WTC11 (cell line): ENCODE measurements at regions not wholly inside any gene's neighbourhood (a gene's known extent, or its start where the extent isn't known, plus 50 kb on each side); places are given as distances from the start of the nearest gene placed in this dataset.

Experiments
- ATAC-seq: fragments of 200-7000 bp; cut with Tn5 transposase; 2 replicates; pipeline ENCODE4 v1.10.0; 2021; ENCODE audit warnings: mild to moderate bottlenecking, moderate library complexity
- CTCF ChIA-PET: fragments of 300-600 bp; sonication (Branson Sonifier 250); formaldehyde crosslinking; loops from one replicate; lab custom pipeline; 2021; ENCODE audit warnings: antibody characterized with exemption; lab: Charles Lee
- POLR2A ChIA-PET: fragments of 350-600 bp; sonication (Branson Sonifier 250); formaldehyde crosslinking; loops from one replicate; lab custom pipeline; 2021; ENCODE audit warnings: antibody characterized with exemption; lab: Charles Lee
- DNase-seq: peaks from one replicate; pipeline ENCODE4 v3.0.0; 2021; ENCODE audit warnings: low spot score
- H3K27ac Mint-ChIP-seq: 2 replicates; pipeline ENCODE4 v1.8.0; 2021; ENCODE audit warnings: mixed read lengths
- H3K27me3 Mint-ChIP-seq: 2 replicates; pipeline ENCODE4 v1.8.0; 2021; ENCODE audit warnings: low read depth, mild to moderate bottlenecking, moderate library complexity, mixed read lengths
- H3K36me3 Mint-ChIP-seq: 2 replicates; pipeline ENCODE4 v1.8.0; 2021; ENCODE audit warnings: mixed read lengths
- H3K4me1 Mint-ChIP-seq: 2 replicates; pipeline ENCODE4 v1.8.0; 2022; ENCODE audit warnings: mixed read lengths
- H3K4me3 Mint-ChIP-seq: 2 replicates; pipeline ENCODE4 v1.8.0; 2021; ENCODE audit warnings: mild to moderate bottlenecking, moderate library complexity, mixed read lengths
- H3K9me3 Mint-ChIP-seq: 2 replicates; pipeline ENCODE4 v1.8.0; 2021; ENCODE audit warnings: mixed read lengths
- EMX1 ChIP-seq: fragments of 250-450 bp; sonication (Bioruptor Pico); IDR thresholded peaks from 2 replicates; pipeline ENCODE4 v1.8.0; 2021; ENCODE audit warnings: mild to moderate bottlenecking
- FOXJ3 ChIP-seq: sonication (generic); formaldehyde crosslinking; IDR thresholded peaks from 2 replicates; pipeline ENCODE4 v1.9.0; 2021; ENCODE audit warnings: missing genetic modification reagents, mild to moderate bottlenecking, borderline replicate concordance
- FOXP4 ChIP-seq: sonication (generic); formaldehyde crosslinking; IDR thresholded peaks from 2 replicates; pipeline ENCODE4 v1.8.0; 2022; ENCODE audit warnings: mild to moderate bottlenecking, missing genetic modification reagents
- GABPB1 ChIP-seq: sonication (generic); formaldehyde crosslinking; IDR thresholded peaks from 2 replicates; pipeline ENCODE4 v1.8.1; 2023; ENCODE audit warnings: mild to moderate bottlenecking, missing genetic modification reagents
- GTF2I ChIP-seq: fragments of 250-450 bp; sonication (Bioruptor Pico); conservative IDR thresholded peaks from 2 replicates; pipeline ENCODE4 v1.4.0; 2021; ENCODE audit warnings: mild to moderate bottlenecking
- IRF2 ChIP-seq: sonication (generic); formaldehyde crosslinking; IDR thresholded peaks from 2 replicates; pipeline ENCODE4 v1.8.0; 2022; ENCODE audit warnings: low read depth, missing genetic modification reagents, borderline replicate concordance
- JAZF1 ChIP-seq: fragments of 250-450 bp; sonication (Bioruptor Pico); IDR thresholded peaks from 2 replicates; pipeline ENCODE4 v1.9.0; 2021; ENCODE audit warnings: moderate library complexity, mild to moderate bottlenecking, inconsistent platforms
- JUN ChIP-seq: sonication (generic); formaldehyde crosslinking; IDR thresholded peaks from 2 replicates; pipeline ENCODE4 v1.8.0; 2023; ENCODE audit warnings: mild to moderate bottlenecking, missing genetic modification reagents
- KAT7 ChIP-seq: sonication (generic); formaldehyde crosslinking; IDR thresholded peaks from 2 replicates; pipeline ENCODE4 v1.8.1; 2023; ENCODE audit warnings: missing genetic modification reagents, mild to moderate bottlenecking, borderline replicate concordance
- MYBL2 ChIP-seq: sonication (generic); formaldehyde crosslinking; IDR thresholded peaks from 2 replicates; pipeline ENCODE4 v1.8.1; 2023; ENCODE audit warnings: mild to moderate bottlenecking, moderate library complexity, missing genetic modification reagents
- NFATC4 ChIP-seq: fragments of 250-450 bp; sonication (Bioruptor Pico); IDR thresholded peaks from 2 replicates; pipeline ENCODE4 v1.9.0; 2021; ENCODE audit warnings: mild to moderate bottlenecking
- NR2C2 ChIP-seq: sonication (generic); formaldehyde crosslinking; IDR thresholded peaks from 2 replicates; pipeline ENCODE4 v1.8.0; 2022; ENCODE audit warnings: mild to moderate bottlenecking, missing genetic modification reagents
- PRRX2 ChIP-seq: fragments of 250-450 bp; sonication (Bioruptor Pico); IDR thresholded peaks from 2 replicates; pipeline ENCODE4 v1.8.0; 2021; ENCODE audit warnings: mild to moderate bottlenecking
- RORB ChIP-seq: fragments of 250-450 bp; sonication (Bioruptor Pico); IDR thresholded peaks from 2 replicates; pipeline ENCODE4 v1.9.0; 2021; ENCODE audit warnings: mild to moderate bottlenecking
- TEAD4 ChIP-seq: sonication (generic); formaldehyde crosslinking; IDR thresholded peaks from 2 replicates; pipeline ENCODE4 v1.8.0; 2022; ENCODE audit warnings: mild to moderate bottlenecking, missing genetic modification reagents
- USF1 ChIP-seq: sonication (generic); formaldehyde crosslinking; IDR thresholded peaks from 2 replicates; pipeline ENCODE4 v1.8.0; 2022; ENCODE audit warnings: mild to moderate bottlenecking, missing genetic modification reagents
- ZNF232 ChIP-seq: sonication (generic); formaldehyde crosslinking; IDR thresholded peaks from 2 replicates; pipeline ENCODE4 v1.8.0; 2022; ENCODE audit warnings: mild to moderate bottlenecking, missing genetic modification reagents
- ZNF263 ChIP-seq: sonication (generic); formaldehyde crosslinking; IDR thresholded peaks from 2 replicates; pipeline ENCODE4 v1.8.1; 2022; ENCODE audit warnings: low read depth, mild to moderate bottlenecking, moderate library complexity, missing genetic modification reagents
- ZNF416 ChIP-seq: fragments of 250-450 bp; sonication (Bioruptor Pico); IDR thresholded peaks from 2 replicates; pipeline ENCODE4 v1.9.0; 2021; ENCODE audit warnings: mild to moderate bottlenecking, inconsistent platforms
- TF ChIP-seq, protein P1 (sequence below): fragments of 250-450 bp; sonication (Bioruptor Pico); IDR thresholded peaks from 2 replicates; pipeline ENCODE4 v1.9.0; 2021; ENCODE audit warnings: mild to moderate bottlenecking
- TF ChIP-seq, protein P2 (sequence below): sonication (generic); formaldehyde crosslinking; IDR thresholded peaks from 2 replicates; pipeline ENCODE4 v1.8.1; 2023; ENCODE audit warnings: mild to moderate bottlenecking, moderate library complexity, missing genetic modification reagents
- TF ChIP-seq, protein P3 (sequence below): sonication (generic); formaldehyde crosslinking; IDR thresholded peaks from 2 replicates; pipeline ENCODE4 v1.8.1; 2022; ENCODE audit warnings: mild to moderate bottlenecking, missing genetic modification reagents, moderate library complexity, borderline replicate concordance
- TF ChIP-seq, protein P4 (sequence below): fragments of 200-600 bp; IDR thresholded peaks from 2 replicates; pipeline ENCODE4 v1.8.0; 2022; ENCODE audit warnings: antibody characterized with exemption
- TF ChIP-seq, protein P5 (sequence below): sonication (generic); formaldehyde crosslinking; IDR thresholded peaks from 2 replicates; pipeline ENCODE4 v1.8.0; 2023; ENCODE audit warnings: mild to moderate bottlenecking, missing genetic modification reagents

GRCh38 chr7:36034020-36034419, 119.0 kb upstream of the EEPD1 start:
- TF ChIP-seq USF1 (CRISPR knock-in tag), result no peak
- no peak for TF ChIP-seq JAZF1 (CRISPR knock-in tag)
- no peak for TF ChIP-seq EMX1 (CRISPR knock-in tag)
- TF ChIP-seq, all 79 proteins: peak for 0
- ChIA-PET CTCF (interaction anchor here (1.8 kb wide), 1 partner anchor 12 kb away, joined by 4 read pairs; no protein-coding TSS in a partner anchor), POLR2A (no interaction called here)
- no peak overlapping the region for H3K4me3 Mint-ChIP-seq
- no peaks in the 10 kb centered on the region for H3K27me3 Mint-ChIP-seq
- H3K9me3 Mint-ChIP-seq, result no peaks in the 10 kb centered on the region
- ATAC-seq (no peak), DNase-seq (no peak)
- H3K36me3 Mint-ChIP-seq, result no peaks in the 10 kb centered on the region
- no peak overlapping the region for H3K27ac Mint-ChIP-seq
- H3K4me1 Mint-ChIP-seq, result peaks cover 8% of the 10 kb centered on the region

DNA sequence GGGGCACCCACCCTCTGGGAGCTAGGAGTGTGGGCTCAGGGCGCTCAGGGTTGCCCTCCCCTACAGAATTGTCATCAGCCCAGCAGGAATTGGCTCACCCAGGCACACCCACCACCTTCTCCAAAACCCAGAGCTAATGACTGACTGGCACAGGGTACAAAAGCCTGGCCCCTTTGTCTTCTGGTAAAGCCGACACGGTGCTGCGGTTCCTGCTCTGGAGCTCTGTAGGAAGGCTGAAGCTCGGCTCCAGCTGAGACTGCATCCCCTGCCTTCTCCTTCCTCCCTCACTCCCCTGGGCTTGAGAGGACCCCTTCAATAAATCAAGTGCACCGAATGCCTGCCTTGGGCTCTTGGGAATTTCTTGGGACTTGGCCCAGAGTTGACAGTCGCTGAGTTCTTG, 117.9 kb upstream of the EEPD1 start:
- Mint-ChIP-seq H3K27me3 (no peaks in the 10 kb centered on the region), H3K9me3 (peaks cover 3% of the 10 kb centered on the region; the same call in 1 of the 2 replicates), H3K36me3 (no peaks in the 10 kb centered on the region), H3K4me1 (peaks cover 9% of the 10 kb centered on the region), H3K27ac (no peak overlapping the region), H3K4me3 (no peak overlapping the region)
- DNase-seq (no peak), ATAC-seq (no peak)
- ChIA-PET CTCF (interaction anchor here (1.3 to 1.8 kb wide), 3 partner anchors 11 to 14 kb away, joined by 3 to 5 read pairs (median 4); no protein-coding TSS in a partner anchor), POLR2A (no interaction called here)
- TF ChIP-seq ZNF232 (CRISPR knock-in tag), result no peak
- TF ChIP-seq NR2C2, result no peak
- TF ChIP-seq IRF2 (CRISPR knock-in tag), result no peak
- TF ChIP-seq ZNF416 (CRISPR knock-in tag), result no peak
- TF ChIP-seq MYBL2 (CRISPR knock-in tag), result no peak
- TF ChIP-seq, protein P1, sequence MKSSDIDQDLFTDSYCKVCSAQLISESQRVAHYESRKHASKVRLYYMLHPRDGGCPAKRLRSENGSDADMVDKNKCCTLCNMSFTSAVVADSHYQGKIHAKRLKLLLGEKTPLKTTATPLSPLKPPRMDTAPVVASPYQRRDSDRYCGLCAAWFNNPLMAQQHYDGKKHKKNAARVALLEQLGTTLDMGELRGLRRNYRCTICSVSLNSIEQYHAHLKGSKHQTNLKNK (CRISPR knock-in tag), result no peak
- TF ChIP-seq, protein P2, sequence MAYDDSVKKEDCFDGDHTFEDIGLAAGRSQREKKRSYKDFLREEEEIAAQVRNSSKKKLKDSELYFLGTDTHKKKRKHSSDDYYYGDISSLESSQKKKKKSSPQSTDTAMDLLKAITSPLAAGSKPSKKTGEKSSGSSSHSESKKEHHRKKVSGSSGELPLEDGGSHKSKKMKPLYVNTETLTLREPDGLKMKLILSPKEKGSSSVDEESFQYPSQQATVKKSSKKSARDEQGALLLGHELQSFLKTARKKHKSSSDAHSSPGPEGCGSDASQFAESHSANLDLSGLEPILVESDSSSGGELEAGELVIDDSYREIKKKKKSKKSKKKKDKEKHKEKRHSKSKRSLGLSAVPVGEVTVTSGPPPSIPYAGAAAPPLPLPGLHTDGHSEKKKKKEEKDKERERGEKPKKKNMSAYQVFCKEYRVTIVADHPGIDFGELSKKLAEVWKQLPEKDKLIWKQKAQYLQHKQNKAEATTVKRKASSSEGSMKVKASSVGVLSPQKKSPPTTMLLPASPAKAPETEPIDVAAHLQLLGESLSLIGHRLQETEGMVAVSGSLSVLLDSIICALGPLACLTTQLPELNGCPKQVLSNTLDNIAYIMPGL, result no peak
- TF ChIP-seq, protein P3, sequence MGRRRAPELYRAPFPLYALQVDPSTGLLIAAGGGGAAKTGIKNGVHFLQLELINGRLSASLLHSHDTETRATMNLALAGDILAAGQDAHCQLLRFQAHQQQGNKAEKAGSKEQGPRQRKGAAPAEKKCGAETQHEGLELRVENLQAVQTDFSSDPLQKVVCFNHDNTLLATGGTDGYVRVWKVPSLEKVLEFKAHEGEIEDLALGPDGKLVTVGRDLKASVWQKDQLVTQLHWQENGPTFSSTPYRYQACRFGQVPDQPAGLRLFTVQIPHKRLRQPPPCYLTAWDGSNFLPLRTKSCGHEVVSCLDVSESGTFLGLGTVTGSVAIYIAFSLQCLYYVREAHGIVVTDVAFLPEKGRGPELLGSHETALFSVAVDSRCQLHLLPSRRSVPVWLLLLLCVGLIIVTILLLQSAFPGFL (CRISPR knock-in tag), result no peak
- TF ChIP-seq FOXJ3 (CRISPR knock-in tag), result no peak
- TF ChIP-seq JUN (CRISPR knock-in tag), result no peak
- TF ChIP-seq RORB, result no peak
- no peak for TF ChIP-seq KAT7 (CRISPR knock-in tag)

DNA sequence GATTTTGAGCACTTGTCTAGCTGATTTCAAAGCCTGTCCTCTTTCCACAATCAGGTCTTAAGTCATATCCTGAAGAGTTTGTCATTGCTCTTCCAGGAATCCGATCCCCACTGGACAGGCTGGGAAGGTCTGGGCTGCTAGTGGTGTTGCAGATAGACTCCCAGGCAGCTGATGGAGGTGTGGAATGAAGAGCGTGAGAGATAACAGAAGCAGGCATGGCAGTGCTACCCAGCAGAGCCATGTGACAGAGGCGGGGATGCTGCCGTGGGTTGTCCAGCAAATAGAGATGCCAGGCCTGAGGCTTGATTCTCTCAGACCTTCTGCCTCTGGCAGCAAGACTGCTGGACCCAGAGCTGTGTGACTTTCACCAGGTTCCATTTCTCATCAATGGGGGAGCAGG, 116.5 kb upstream of the EEPD1 start:
- Mint-ChIP-seq H3K36me3 (no peaks in the 10 kb centered on the region), H3K27ac (no peak overlapping the region), H3K27me3 (no peaks in the 10 kb centered on the region; the same call in 1 of the 2 replicates), H3K4me1 (peaks cover 18% of the 10 kb centered on the region), H3K4me3 (no peak overlapping the region), H3K9me3 (peaks cover 3% of the 10 kb centered on the region; the same call in 1 of the 2 replicates)
- ATAC-seq (no peak), DNase-seq (no peak)
- ChIA-PET POLR2A (no interaction called here), CTCF (interaction anchor here (1.0 kb wide), 1 partner anchor 51 kb away, joined by 3 read pairs; no protein-coding TSS in a partner anchor)
- TF ChIP-seq GABPB1 (CRISPR knock-in tag) (no peak), TEAD4 (CRISPR knock-in tag) (no peak), RORB (no peak), PRRX2 (no peak), JAZF1 (CRISPR knock-in tag) (no peak), NFATC4 (CRISPR knock-in tag) (no peak), FOXP4 (CRISPR knock-in tag) (no peak), ZNF263 (CRISPR knock-in tag) (no peak), EMX1 (CRISPR knock-in tag) (no peak), GTF2I (CRISPR knock-in tag) (no peak)
- TF ChIP-seq, protein P4, sequence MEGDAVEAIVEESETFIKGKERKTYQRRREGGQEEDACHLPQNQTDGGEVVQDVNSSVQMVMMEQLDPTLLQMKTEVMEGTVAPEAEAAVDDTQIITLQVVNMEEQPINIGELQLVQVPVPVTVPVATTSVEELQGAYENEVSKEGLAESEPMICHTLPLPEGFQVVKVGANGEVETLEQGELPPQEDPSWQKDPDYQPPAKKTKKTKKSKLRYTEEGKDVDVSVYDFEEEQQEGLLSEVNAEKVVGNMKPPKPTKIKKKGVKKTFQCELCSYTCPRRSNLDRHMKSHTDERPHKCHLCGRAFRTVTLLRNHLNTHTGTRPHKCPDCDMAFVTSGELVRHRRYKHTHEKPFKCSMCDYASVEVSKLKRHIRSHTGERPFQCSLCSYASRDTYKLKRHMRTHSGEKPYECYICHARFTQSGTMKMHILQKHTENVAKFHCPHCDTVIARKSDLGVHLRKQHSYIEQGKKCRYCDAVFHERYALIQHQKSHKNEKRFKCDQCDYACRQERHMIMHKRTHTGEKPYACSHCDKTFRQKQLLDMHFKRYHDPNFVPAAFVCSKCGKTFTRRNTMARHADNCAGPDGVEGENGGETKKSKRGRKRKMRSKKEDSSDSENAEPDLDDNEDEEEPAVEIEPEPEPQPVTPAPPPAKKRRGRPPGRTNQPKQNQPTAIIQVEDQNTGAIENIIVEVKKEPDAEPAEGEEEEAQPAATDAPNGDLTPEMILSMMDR, result no peak
- TF ChIP-seq, protein P5, sequence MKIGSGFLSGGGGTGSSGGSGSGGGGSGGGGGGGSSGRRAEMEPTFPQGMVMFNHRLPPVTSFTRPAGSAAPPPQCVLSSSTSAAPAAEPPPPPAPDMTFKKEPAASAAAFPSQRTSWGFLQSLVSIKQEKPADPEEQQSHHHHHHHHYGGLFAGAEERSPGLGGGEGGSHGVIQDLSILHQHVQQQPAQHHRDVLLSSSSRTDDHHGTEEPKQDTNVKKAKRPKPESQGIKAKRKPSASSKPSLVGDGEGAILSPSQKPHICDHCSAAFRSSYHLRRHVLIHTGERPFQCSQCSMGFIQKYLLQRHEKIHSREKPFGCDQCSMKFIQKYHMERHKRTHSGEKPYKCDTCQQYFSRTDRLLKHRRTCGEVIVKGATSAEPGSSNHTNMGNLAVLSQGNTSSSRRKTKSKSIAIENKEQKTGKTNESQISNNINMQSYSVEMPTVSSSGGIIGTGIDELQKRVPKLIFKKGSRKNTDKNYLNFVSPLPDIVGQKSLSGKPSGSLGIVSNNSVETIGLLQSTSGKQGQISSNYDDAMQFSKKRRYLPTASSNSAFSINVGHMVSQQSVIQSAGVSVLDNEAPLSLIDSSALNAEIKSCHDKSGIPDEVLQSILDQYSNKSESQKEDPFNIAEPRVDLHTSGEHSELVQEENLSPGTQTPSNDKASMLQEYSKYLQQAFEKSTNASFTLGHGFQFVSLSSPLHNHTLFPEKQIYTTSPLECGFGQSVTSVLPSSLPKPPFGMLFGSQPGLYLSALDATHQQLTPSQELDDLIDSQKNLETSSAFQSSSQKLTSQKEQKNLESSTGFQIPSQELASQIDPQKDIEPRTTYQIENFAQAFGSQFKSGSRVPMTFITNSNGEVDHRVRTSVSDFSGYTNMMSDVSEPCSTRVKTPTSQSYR, result no peak
